Progenitor cell of endocrine pancreas (in vitro differentiated cells): ENCODE measurements at regions not wholly inside any gene's neighbourhood (a gene's known extent, or its start where the extent isn't known, plus 50 kb on each side); places are given as distances from the start of the nearest gene placed in this dataset.
"Not testable (repeated sequence)": the region's sequence is repeated elsewhere in the genome, so short reads cannot be mapped to it uniquely, and the experiment has no call there.

Experiments
- DNase-seq: peaks from one replicate; pipeline ENCODE4 v3.0.0; 2021; ENCODE audit warnings: low spot score; ENCODE audit not compliant: unreplicated experiment
- H3K27ac Mint-ChIP-seq: 2 replicates; pipeline ENCODE4 v1.8.0; 2021; ENCODE audit warnings: mild to moderate bottlenecking, moderate library complexity, mixed read lengths
- H3K27me3 Mint-ChIP-seq: 2 replicates; pipeline ENCODE4 v1.8.0; 2021; ENCODE audit warnings: mixed read lengths
- H3K36me3 Mint-ChIP-seq: 2 replicates; pipeline ENCODE4 v1.8.0; 2022; ENCODE audit warnings: mixed read lengths; ENCODE audit not compliant: insufficient read depth
- H3K4me1 Mint-ChIP-seq: 2 replicates; pipeline ENCODE4 v1.8.0; 2021; ENCODE audit warnings: low read depth, mixed read lengths
- H3K4me3 Mint-ChIP-seq: 2 replicates; pipeline ENCODE4 v1.8.0; 2021; ENCODE audit warnings: low read depth, mild to moderate bottlenecking, moderate library complexity, mixed read lengths
- H3K9me3 Mint-ChIP-seq: 2 replicates; pipeline ENCODE4 v1.8.0; 2021; ENCODE audit warnings: low read depth, mixed read lengths
- CTCF ChIP-seq: fragments of 200-600 bp; sonication (generic); IDR thresholded peaks from one replicate; pipeline ENCODE4 v1.5.0; 2021; ENCODE audit warnings: antibody characterized with exemption, mild to moderate bottlenecking; ENCODE audit not compliant: unreplicated experiment

- H3K4me1 Mint-ChIP-seq = peaks cover 8% of the 10 kb centered on the region
- H3K27ac Mint-ChIP-seq = no peak overlapping the region
- H3K4me3 Mint-ChIP-seq = no peak overlapping the region
- H3K27me3 Mint-ChIP-seq = no peaks in the 10 kb centered on the region
- no peak for DNase-seq
- H3K9me3 Mint-ChIP-seq = no peaks in the 10 kb centered on the region
- TF ChIP-seq CTCF = no peak
- no peaks in the 10 kb centered on the region for H3K36me3 Mint-ChIP-seq
These were observed 826.1 kb downstream of the STPG2 start for GRCh38 chr4:97317201-97317600.

GRCh38 chr4:97317671-97318070, 825.6 kb downstream of the STPG2 start:
- no peak for DNase-seq
- Mint-ChIP-seq H3K9me3 (no peaks in the 10 kb centered on the region), H3K27me3 (no peaks in the 10 kb centered on the region), H3K4me1 (peaks cover 8% of the 10 kb centered on the region), H3K36me3 (no peaks in the 10 kb centered on the region), H3K4me3 (no peak overlapping the region), H3K27ac (no peak overlapping the region)
- TF ChIP-seq CTCF = no peak

- H3K4me1 Mint-ChIP-seq, H3K36me3 Mint-ChIP-seq, H3K27me3 Mint-ChIP-seq, H3K27ac Mint-ChIP-seq, H3K4me3 Mint-ChIP-seq, DNase-seq: not testable (repeated sequence)
- peaks cover 15% of the 10 kb centered on the region for H3K9me3 Mint-ChIP-seq
These were observed 817.5 kb downstream of the STPG2 start for GRCh38 chr4:97325751-97326150.

GRCh38 chr4:97330917-97331316, 812.4 kb downstream of the STPG2 start:
- Mint-ChIP-seq H3K9me3 (peaks cover 12% of the 10 kb centered on the region), H3K4me3 (no peak overlapping the region), H3K36me3 (peaks cover 9% of the 10 kb centered on the region), H3K27ac (no peak overlapping the region), H3K27me3 (no peaks in the 10 kb centered on the region), H3K4me1 (peaks cover 1% of the 10 kb centered on the region)
- TF ChIP-seq CTCF = no peak
- no peak for DNase-seq

- Mint-ChIP-seq H3K4me1 (peaks cover 1% of the 10 kb centered on the region), H3K4me3 (no peak overlapping the region), H3K27me3 (no peaks in the 10 kb centered on the region), H3K27ac (no peak overlapping the region), H3K36me3 (peaks cover 4% of the 10 kb centered on the region), H3K9me3 (peaks cover 17% of the 10 kb centered on the region)
- DNase-seq = no peak
- no peak for TF ChIP-seq CTCF
These were observed 808.9 kb downstream of the STPG2 start for GRCh38 chr4:97334348-97334747.

GRCh38 chr4:97349468-97350186, 793.6 kb downstream of the STPG2 start:
- Mint-ChIP-seq H3K4me1 (peaks cover 11% of the 10 kb centered on the region), H3K27ac (no peak overlapping the region), H3K4me3 (no peak overlapping the region), H3K36me3 (peaks cover 2% of the 10 kb centered on the region), H3K27me3 (peaks cover 6% of the 10 kb centered on the region), H3K9me3 (peaks cover 3% of the 10 kb centered on the region)
- DNase-seq = no peak
- TF ChIP-seq CTCF = no peak
